M059J (cell line): ENCODE measurements at regions not wholly inside any gene's neighbourhood (a gene's known extent, or its start where the extent isn't known, plus 50 kb on each side); places are given as distances from the start of the nearest gene placed in this dataset.
A peak's percentile ranks its signal among the peaks of the same experiment; 100 is the strongest.
"Not testable (repeated sequence)": the region's sequence is repeated elsewhere in the genome, so short reads cannot be mapped to it uniquely, and the experiment has no call there.

Source experiments
- DNase-seq: peaks from one replicate; pipeline ENCODE4 v3.0.0-alpha.2; 2012; ENCODE audit warnings: low read depth

DNA sequence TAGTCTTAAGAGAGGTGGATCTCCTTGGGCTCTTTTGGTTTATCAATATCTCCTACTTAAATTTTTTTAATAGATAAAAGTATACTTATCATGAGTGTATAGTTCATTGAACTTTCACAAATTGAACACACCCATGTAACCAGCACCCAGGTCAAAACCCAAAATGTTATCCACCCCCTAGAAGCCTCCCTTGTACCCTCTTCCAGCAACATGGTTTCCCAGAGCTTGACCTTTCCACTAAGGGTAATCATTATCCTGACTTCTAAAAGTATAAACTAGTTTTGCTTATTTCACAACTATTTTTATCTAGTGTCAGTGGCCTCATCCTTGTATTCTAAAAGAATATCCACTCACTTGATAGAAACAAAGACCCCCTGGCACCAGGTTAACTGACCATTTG, 106.8 kb downstream of the MDH1 start:
- no peak for DNase-seq

DNA sequence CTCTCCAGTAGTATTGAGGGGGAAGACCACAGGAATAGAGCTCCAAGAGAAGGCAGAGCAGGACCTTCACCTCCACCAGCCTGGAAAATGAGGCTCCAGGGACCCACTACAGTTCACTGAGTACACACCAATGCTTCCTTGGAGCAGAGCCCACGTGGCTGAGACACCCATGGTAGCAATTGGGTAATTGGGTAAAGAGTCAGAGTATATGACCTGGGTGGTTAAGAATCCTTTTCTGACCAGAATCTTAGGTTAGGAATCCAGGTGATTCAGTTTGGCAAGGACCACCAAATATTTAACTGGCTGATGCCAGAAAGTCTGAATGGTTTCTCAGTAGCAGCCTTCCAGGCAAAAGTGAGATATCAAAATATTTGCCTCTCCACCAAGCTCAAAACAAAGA, 107.7 kb downstream of the MDH1 start:
- DNase-seq: peak; percentile 24

DNA sequence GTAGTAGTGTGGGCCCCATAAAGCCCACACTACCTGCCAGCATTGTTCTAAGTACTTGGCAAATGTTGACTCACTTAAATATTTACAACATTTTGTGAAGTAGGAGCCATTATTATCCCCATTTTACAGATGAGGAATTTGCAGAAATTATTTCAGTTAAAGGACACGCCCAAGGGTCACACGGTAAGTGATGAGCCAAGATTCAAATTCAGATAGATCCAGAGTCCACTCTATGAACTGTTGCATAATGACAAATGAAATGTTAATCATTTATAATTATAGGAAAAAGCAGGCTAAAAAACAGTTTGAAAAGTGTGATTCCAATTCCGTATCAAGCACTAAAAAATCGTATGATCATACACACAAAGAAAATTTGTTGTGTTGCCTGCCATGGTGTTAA, 108.4 kb downstream of the MDH1 start:
- DNase-seq: no peak

DNA sequence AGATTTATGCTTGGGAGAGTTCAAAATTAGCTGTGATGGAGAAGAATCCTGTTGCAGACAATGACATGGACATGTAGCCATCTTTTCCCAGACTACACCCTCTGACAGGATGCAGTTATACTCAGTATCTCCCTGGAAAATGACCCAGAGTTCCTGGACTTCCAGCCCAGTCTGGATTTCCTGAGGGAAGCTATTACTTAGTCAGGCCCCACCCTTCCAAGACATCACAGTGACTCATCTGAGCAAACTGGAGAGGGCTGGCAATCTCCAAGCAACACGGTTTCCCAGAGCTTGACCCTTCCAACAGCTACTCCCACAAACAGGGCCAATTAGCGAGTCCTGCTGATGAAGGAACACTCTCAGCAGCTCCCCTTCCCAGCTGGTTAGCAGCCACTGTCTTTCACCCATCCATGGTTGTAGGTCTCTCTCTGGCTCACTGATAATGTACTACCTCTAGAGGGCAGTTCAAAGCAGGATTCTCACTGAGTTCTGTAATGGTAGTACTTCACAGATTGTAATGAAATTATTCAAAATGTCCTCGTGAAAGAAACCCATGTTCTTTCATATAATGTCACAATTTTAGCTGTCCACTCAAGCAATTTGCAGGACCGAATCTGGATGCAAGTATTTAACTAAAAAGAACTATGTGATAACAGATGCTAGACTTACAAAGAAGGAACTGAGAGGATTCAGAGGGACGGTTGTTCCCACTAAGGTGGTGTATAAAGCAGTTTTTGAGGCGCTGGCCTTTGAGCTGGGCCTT, 110.2 kb downstream of the MDH1 start:
- DNase-seq: peak; percentile 85

GRCh38 chr2:63699549-63699839, 110.7 kb downstream of the MDH1 start:
- peak; percentile 52 for DNase-seq

DNA sequence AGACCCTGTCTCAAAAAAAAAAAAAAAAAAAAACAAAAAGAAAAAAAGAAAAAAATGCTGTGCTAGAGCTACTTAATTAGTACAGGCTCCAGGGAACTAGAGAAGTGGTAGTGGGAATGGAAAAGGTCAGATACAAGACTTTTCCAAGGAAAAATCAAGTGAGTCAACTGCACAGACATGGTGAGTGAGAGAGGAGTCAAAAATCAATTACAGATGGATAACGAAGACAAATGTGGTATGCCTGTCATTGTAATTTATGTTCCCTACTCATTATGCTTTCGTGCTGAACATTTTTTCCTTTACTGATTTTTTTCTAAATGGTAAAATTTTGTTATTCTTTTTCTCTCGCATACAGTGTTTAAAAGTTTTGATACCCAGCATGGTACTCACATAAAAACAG, 111.5 kb downstream of the MDH1 start:
- DNase-seq: no peak

DNA sequence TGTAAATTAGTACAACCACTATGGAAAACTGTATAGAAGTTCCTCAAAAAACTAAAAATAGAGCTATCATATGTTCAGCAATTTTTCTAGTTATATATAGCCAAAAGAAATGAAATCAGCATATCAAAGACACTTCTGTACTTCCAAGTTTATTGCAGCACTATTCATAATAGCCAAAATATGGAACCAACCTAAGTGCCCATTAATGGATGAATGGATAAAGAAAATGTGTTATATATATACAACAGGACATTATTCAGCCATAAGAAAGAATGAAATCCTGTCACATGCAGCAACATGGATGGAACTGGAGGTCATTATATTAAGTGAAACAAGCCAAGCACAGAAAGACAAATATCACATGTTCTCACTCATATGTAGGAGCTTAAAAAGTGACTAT, 112.6 kb downstream of the MDH1 start:
- no peak for DNase-seq

- DNase-seq: not testable (repeated sequence)
Measured at GRCh38 chr2:63706084-63706483, 117.3 kb downstream of the MDH1 start.

GRCh38 chr2:63710732-63711131, 122.0 kb downstream of the MDH1 start:
- no peak for DNase-seq

DNA sequence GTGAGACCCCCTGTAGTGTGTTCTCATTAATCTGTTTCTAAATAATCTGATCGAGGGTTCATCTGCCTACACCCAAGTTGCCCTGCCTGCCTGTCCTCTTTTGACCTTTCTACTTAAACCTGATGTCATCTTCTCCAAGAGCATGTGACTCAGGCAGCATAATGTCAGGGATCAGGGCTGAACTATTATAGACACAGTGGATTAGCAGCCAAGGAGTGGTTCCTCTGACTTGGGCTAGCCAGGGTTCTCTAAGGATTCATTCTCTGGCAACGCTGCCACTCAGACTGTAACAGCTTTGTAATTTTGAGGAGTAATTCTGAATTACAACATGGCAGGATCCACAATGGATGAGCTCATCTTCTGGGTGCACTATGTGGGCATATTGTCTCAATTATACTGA, 124.0 kb downstream of the MDH1 start:
- peak; percentile 25 for DNase-seq

DNA sequence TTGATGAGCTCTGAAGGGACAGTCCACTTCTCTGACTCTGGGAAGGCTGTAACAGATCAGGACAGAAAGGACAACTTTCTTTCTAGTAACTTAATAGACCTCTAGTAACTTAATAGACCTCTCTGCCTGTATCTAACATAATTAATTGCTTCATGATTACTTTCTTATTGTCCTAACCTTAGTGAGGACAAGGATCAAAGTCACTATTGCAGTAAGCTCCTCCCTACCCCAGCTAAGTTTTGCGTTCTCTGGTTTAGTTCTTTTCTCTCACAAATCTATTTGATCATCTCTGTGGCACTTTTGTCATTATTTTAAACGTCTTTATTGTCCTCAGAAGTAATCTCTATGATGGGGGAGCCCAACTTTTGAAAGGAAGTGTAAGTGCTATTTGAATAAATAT, 125.5 kb upstream of the UGP2 start:
- no peak for DNase-seq

DNA sequence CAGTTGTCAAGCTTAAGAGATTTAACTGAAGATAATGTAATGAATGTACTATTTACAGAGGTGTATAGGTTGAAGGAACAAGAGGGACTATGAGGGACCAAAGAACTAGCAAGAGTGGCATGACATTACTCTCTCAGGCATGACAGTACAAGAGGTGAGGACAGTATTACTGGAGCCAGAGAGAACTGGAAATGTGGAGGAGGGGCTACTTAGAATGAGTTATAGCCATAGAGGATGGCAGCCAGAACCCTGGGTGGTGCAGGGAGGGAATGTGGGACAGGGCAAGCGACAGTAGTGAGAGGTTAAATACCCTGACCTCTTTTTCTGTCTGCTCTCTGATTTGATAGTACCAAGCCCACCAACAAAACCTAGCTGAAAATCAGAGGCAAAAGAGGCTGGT, 122.6 kb upstream of the UGP2 start:
- DNase-seq: no peak

- DNase-seq: peak; percentile 4
Measured at GRCh38 chr2:63721082-63721424, 120.6 kb upstream of the UGP2 start.

- DNase-seq: not testable (repeated sequence)
Measured at GRCh38 chr2:63722284-63722683, 119.4 kb upstream of the UGP2 start.

DNA sequence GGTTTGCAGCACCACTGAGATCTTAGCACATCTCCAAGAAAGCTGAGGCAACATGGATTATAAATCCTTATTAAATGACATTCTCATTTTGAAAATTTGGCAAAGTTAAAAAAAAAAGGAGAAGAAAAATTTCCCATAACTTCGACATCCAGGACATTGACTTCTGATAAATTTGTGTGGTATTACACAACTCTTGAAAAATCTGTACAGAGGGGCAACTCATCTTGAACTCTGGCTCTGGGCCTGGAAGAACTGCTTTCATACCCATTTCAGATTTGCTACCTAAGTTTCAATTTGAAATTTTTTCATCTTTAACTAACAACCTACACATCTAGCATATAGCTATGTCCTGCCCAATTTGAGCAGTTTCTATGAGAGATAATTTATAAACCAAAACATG, 118.0 kb upstream of the UGP2 start:
- no peak for DNase-seq

DNA sequence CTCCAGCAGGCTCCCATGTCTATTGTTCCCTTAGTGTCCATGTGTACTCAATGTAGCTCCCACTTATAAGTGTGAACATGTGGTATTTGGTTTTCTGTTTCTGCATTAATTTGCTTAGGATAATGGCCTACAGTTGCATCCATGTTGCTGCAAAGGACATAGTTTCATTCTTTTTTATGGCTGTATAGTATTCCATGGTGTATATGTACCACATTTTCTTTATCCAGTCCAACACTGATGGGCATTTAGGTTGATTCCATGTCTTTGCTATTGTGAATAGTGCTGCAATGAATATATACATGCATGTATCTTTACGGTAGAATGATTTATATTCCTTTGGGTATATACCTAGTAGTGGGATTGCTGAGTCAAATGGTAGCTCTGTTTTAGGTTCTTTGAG, 116.5 kb upstream of the UGP2 start:
- DNase-seq: not testable (repeated sequence)

- DNase-seq: no peak
Measured at GRCh38 chr2:63729362-63729761, 112.3 kb upstream of the UGP2 start.

- DNase-seq: no peak
Measured at GRCh38 chr2:63729831-63730230, 111.9 kb upstream of the UGP2 start.

GRCh38 chr2:63734510-63734909, 107.2 kb upstream of the UGP2 start:
- DNase-seq: no peak

DNA sequence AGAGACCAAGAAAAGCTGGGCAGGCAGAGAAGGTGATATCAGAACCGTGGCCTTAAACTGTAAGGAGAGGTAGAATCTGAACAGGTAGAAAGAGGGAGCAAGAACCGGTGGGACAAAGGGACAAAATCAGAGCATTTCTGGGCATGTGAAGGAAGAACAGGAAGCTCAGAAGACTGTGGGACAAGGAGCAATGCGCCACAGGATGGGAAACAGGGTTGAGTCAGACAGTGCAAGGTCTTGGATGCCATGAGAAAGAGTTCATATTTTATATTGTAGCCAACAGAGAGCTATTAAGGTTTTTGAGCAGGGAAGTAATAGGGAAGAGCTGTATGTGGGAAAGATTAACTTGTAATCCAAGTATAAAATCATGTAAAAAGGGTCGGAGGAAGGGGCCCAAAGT, 106.4 kb upstream of the UGP2 start:
- DNase-seq: peak; percentile 46

DNA sequence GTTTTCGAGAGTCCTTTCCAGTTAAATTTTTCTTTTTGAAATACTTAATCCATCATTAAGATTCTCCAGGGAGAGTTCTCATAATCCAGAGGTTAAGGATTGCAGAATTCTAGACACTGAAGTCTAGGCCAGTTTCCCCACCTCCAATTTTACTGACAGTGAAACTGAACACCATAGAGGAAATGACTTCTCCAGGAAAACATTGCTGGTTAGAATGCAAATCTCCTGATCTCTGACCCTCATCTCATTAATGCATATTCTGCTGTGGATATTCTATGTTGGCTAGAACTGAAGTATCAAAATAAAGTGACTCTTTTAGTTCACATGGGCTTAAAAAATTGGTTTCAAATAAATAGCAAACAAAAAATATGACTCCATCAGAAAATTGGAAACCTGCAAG, 105.8 kb upstream of the UGP2 start:
- peak; percentile 15 for DNase-seq

- DNase-seq: peak; percentile 6
Measured at GRCh38 chr2:63736354-63736753, 105.3 kb upstream of the UGP2 start.

- no peak for DNase-seq
Measured at GRCh38 chr2:63737081-63737751, 104.5 kb upstream of the UGP2 start.

GRCh38 chr2:63738019-63738418, 103.7 kb upstream of the UGP2 start:
- peak; percentile 11 for DNase-seq
